Neural cell (in vitro differentiated cells): ENCODE measurements at regions not wholly inside any gene's neighbourhood (a gene's known extent, or its start where the extent isn't known, plus 50 kb on each side); places are given as distances from the start of the nearest gene placed in this dataset.

Experiments
- H2AFZ ChIP-seq: fragments of 200-600, 300-800 bp; sonication (generic), shearing (Covaris generic); 2 replicates; pipeline ENCODE4 v1.6.0; 2014; ENCODE audit warnings: low read depth, mild to moderate bottlenecking, antibody characterized with exemption, low read length, moderate library complexity
- H3F3A ChIP-seq: fragments of 200-600 bp; shearing (Covaris generic); 2 replicates; pipeline ENCODE4 v1.6.1; 2016; ENCODE audit warnings: mild to moderate bottlenecking, moderate library complexity, mixed read lengths, antibody characterized with exemption, low read length; ENCODE audit not compliant: insufficient read depth, poor library complexity, severe bottlenecking
- H3K27ac ChIP-seq: fragments of 200-600, 300-800 bp; sonication (generic), shearing (Covaris generic); 2 replicates; pipeline ENCODE4 v1.5.1; 2014; ENCODE audit warnings: mild to moderate bottlenecking, low read length, moderate library complexity
- H3K27me3 ChIP-seq: fragments of 300-800, 200-600 bp; sonication (generic), shearing (Covaris generic); 2 replicates; pipeline ENCODE4 v1.6.0; 2014; ENCODE audit warnings: mild to moderate bottlenecking, low read depth, low read length, moderate library complexity; ENCODE audit not compliant: insufficient read depth
- H3K36me3 ChIP-seq: fragments of 300-800, 200-600 bp; sonication (generic), shearing (Covaris generic); 2 replicates; pipeline ENCODE4 v1.5.1; 2014; ENCODE audit warnings: mild to moderate bottlenecking, antibody characterized with exemption, low read length, moderate library complexity; ENCODE audit not compliant: insufficient read depth
- H3K4me2 ChIP-seq: fragments of 300-800, 200-600 bp; sonication (generic), shearing (Covaris generic); 2 replicates; pipeline ENCODE4 v1.6.0; 2014; ENCODE audit warnings: mild to moderate bottlenecking, low read length
- H3K4me3 ChIP-seq: fragments of 300-800, 200-600 bp; sonication (generic), shearing (Covaris generic); 2 replicates; pipeline ENCODE4 v1.5.1; 2014; ENCODE audit warnings: mild to moderate bottlenecking, low read length, moderate library complexity
- H3K79me2 ChIP-seq: fragments of 200-600 bp; shearing (Covaris generic); replicated peaks from 2 replicates; pipeline ENCODE4 v1.6.0; 2014; ENCODE audit warnings: mild to moderate bottlenecking, low read length, moderate library complexity; ENCODE audit not compliant: insufficient read depth
- H3K9ac ChIP-seq: fragments of 300-800, 200-600 bp; sonication (generic), shearing (Covaris generic); 2 replicates; pipeline ENCODE4 v1.6.1; 2016; ENCODE audit warnings: mild to moderate bottlenecking, low read length, mixed read lengths
- H3K9me2 ChIP-seq: fragments of 200-600 bp; shearing (Covaris generic); 2 replicates; pipeline ENCODE4 v1.6.1; 2016; ENCODE audit warnings: mild to moderate bottlenecking, low read length, mixed read lengths; ENCODE audit not compliant: insufficient read depth
- H3K9me3 ChIP-seq: fragments of 200-600, 300-800 bp; sonication (generic), shearing (Covaris generic); 2 replicates; pipeline ENCODE4 v1.6.1; 2016; ENCODE audit warnings: mild to moderate bottlenecking, mixed run types, low read length, moderate library complexity, mixed read lengths
- H4K20me1 ChIP-seq: fragments of 200-600 bp; shearing (Covaris generic); 2 replicates; pipeline ENCODE4 v1.6.1; 2016; ENCODE audit warnings: mild to moderate bottlenecking, mixed run types; ENCODE audit not compliant: insufficient read depth
- EP300 ChIP-seq: fragments of 450-650 bp; conservative IDR thresholded peaks from 2 replicates; pipeline ENCODE4 v1.6.1; 2014; ENCODE audit warnings: antibody characterized with exemption, mild to moderate bottlenecking, moderate library complexity; ENCODE audit not compliant: poor library complexity, severe bottlenecking
- EZH2 ChIP-seq: fragments of 200-600, 300-800 bp; shearing (Covaris generic), sonication (generic); IDR thresholded peaks from 2 replicates; pipeline ENCODE4 v1.6.1; 2014; ENCODE audit warnings: antibody characterized with exemption, low read length, borderline replicate concordance, mild to moderate bottlenecking; ENCODE audit not compliant: insufficient read depth, poor library complexity, severe bottlenecking
- MXI1 ChIP-seq: fragments of 450-650 bp; conservative IDR thresholded peaks from 2 replicates; pipeline ENCODE4 v1.6.1; 2014; ENCODE audit warnings: antibody characterized with exemption, mild to moderate bottlenecking; ENCODE audit not compliant: poor library complexity, severe bottlenecking
- POLR2AphosphoS5 ChIP-seq: IDR thresholded peaks from 2 replicates; pipeline ENCODE4 v1.6.1; 2012
- RAD21 ChIP-seq: fragments of 450-650 bp; conservative IDR thresholded peaks from 2 replicates; pipeline ENCODE4 v1.6.1; 2014; ENCODE audit warnings: antibody characterized with exemption, mild to moderate bottlenecking, moderate library complexity
- SMC3 ChIP-seq: fragments of 450-650 bp; conservative IDR thresholded peaks from 2 replicates; pipeline ENCODE4 v1.6.1; 2014; ENCODE audit warnings: antibody characterized with exemption, mild to moderate bottlenecking, moderate library complexity; ENCODE audit not compliant: poor library complexity
- TAF1 ChIP-seq: IDR thresholded peaks from 2 replicates; pipeline ENCODE4 v1.6.1; 2012; ENCODE audit warnings: low read depth
- TF ChIP-seq, protein P1 (sequence below): IDR thresholded peaks from 2 replicates; pipeline ENCODE4 v1.6.1; 2012; ENCODE audit warnings: borderline replicate concordance
- TF ChIP-seq, protein P2 (sequence below): fragments of 450-650 bp; IDR thresholded peaks from 2 replicates; pipeline ENCODE4 v1.5.1; 2014; ENCODE audit warnings: antibody characterized with exemption, mild to moderate bottlenecking, moderate library complexity; ENCODE audit not compliant: poor library complexity, severe bottlenecking

DNA sequence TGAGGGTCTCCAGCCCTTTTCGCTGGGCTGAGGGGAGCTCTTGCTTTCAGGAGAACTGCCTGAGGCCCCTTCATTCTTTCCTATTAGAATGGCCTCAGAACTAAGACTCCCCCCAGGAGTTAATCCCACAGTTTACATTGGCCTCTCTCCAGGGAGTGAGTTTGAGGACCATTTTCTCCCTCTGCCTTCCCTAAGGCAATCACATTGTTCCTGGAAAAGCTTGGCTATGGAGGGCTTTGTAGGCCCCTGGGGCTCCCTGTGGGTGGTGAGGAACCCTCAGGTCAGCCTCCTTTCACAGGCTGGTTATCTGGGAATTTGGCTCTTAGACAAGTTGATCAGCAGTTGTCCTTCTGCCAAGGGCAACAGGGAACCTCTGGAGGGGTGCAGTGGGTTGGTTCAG lies 343.7 kb downstream of the RPS24 start:
- Histone ChIP-seq H3K4me3 (no peak overlapping the region), H3K9ac (peak overlapping the region; percentile 86), H3K4me2 (no peak overlapping the region), H4K20me1 (no peaks in the 10 kb centered on the region), H3K9me3 (no peaks in the 10 kb centered on the region), H3K79me2 (no peaks in the 10 kb centered on the region), H3F3A (peaks cover 8% of the 10 kb centered on the region), H3K36me3 (no peaks in the 10 kb centered on the region), H3K9me2 (no peaks in the 10 kb centered on the region), H3K27me3 (no peaks in the 10 kb centered on the region), H3K27ac (peak overlapping the region; percentile 100), H2AFZ (no peak overlapping the region)
- TF ChIP-seq, protein P1, sequence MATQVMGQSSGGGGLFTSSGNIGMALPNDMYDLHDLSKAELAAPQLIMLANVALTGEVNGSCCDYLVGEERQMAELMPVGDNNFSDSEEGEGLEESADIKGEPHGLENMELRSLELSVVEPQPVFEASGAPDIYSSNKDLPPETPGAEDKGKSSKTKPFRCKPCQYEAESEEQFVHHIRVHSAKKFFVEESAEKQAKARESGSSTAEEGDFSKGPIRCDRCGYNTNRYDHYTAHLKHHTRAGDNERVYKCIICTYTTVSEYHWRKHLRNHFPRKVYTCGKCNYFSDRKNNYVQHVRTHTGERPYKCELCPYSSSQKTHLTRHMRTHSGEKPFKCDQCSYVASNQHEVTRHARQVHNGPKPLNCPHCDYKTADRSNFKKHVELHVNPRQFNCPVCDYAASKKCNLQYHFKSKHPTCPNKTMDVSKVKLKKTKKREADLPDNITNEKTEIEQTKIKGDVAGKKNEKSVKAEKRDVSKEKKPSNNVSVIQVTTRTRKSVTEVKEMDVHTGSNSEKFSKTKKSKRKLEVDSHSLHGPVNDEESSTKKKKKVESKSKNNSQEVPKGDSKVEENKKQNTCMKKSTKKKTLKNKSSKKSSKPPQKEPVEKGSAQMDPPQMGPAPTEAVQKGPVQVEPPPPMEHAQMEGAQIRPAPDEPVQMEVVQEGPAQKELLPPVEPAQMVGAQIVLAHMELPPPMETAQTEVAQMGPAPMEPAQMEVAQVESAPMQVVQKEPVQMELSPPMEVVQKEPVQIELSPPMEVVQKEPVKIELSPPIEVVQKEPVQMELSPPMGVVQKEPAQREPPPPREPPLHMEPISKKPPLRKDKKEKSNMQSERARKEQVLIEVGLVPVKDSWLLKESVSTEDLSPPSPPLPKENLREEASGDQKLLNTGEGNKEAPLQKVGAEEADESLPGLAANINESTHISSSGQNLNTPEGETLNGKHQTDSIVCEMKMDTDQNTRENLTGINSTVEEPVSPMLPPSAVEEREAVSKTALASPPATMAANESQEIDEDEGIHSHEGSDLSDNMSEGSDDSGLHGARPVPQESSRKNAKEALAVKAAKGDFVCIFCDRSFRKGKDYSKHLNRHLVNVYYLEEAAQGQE = no peak
- TF ChIP-seq EZH2 (no peak), POLR2AphosphoS5 (no peak), EP300 (no peak), MXI1 (no peak), TAF1 (no peak), RAD21 (no peak), SMC3 (no peak)
- TF ChIP-seq, protein P2, sequence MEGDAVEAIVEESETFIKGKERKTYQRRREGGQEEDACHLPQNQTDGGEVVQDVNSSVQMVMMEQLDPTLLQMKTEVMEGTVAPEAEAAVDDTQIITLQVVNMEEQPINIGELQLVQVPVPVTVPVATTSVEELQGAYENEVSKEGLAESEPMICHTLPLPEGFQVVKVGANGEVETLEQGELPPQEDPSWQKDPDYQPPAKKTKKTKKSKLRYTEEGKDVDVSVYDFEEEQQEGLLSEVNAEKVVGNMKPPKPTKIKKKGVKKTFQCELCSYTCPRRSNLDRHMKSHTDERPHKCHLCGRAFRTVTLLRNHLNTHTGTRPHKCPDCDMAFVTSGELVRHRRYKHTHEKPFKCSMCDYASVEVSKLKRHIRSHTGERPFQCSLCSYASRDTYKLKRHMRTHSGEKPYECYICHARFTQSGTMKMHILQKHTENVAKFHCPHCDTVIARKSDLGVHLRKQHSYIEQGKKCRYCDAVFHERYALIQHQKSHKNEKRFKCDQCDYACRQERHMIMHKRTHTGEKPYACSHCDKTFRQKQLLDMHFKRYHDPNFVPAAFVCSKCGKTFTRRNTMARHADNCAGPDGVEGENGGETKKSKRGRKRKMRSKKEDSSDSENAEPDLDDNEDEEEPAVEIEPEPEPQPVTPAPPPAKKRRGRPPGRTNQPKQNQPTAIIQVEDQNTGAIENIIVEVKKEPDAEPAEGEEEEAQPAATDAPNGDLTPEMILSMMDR = no peak

DNA sequence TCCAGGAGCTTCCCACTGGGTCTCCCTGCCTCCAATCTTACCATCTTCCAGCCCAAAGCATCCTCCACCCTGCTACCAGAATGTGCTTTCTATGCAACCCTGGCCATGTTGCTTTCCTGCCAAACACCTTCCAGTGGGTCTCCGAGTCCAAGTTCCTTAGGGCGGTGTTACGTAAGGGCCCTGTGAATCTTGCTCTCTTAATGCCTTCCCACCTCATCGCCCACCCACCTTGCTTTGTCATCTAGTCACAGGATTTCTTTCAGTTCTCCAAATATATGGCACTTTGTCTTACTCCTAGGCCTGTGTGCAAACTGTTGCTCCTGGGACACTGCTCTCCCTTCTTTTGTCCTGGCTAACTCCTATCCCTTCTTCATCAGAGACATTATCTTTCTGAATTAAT lies 344.5 kb downstream of the RPS24 start:
- no peak overlapping the region for H3K4me2 ChIP-seq
- H3K27me3 ChIP-seq = no peaks in the 10 kb centered on the region
- H2AFZ ChIP-seq = no peak overlapping the region
- TF ChIP-seq EP300 (no peak), SMC3 (no peak)
- TF ChIP-seq, protein P2 = no peak
- no peaks in the 10 kb centered on the region for H3K79me2 ChIP-seq
- H3K36me3 ChIP-seq = no peaks in the 10 kb centered on the region
- H3K9me2 ChIP-seq = no peaks in the 10 kb centered on the region
- H3K9me3 ChIP-seq = no peaks in the 10 kb centered on the region
- H4K20me1 ChIP-seq = no peaks in the 10 kb centered on the region
- peaks cover 8% of the 10 kb centered on the region for H3F3A ChIP-seq
- H3K9ac ChIP-seq = peak overlapping the region; percentile 86
- H3K27ac ChIP-seq = peak overlapping the region; percentile 100
- H3K4me3 ChIP-seq = no peak overlapping the region
